ENCODE measurements at regions not wholly inside any gene's neighbourhood (a gene's known extent, or its start where the extent isn't known, plus 50 kb on each side); places are given as distances from the start of the nearest gene placed in this dataset.

DNA sequence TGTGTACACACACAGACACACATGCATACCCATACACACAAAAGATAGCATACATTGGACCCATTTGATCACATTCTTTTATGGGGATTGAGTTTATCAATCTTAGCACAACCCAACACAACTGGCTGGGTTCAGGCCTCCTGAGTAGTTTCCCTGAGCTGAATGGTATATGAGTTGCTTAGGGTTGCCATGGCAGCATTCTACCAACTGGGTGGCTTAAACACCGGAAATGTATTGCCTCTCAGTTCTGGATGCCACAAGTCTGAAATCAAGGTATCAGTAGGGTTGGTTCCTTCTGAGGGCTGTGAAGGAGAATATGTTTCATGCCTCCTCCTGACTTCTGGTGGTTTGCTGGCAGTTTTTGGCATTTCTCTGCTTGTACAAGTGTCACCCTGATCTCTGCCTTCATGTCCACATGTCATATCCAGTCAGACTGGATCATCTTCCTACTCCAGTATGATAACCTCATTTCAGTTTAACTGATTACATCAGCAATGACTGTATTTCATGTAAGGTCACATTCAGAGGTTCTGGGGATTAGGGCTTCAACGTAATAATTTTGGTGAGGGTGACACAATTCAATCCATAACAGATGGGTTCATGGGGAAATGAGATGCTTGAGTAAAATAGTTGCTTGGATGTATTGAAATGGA is 212.7 kb downstream of the KCNE4 start:
- no peak for ATAC-seq (ENCODE audit: poor library complexity)
- Mint-ChIP-seq H3K27me3 (no peaks in the 10 kb centered on the region), H3K4me3 (no peak overlapping the region), H3K36me3 (ENCODE audit: low read depth) (no peaks in the 10 kb centered on the region), H3K9me3 (no peaks in the 10 kb centered on the region), H3K27ac (no peak overlapping the region), H3K4me1 (ENCODE audit: low read depth) (no peaks in the 10 kb centered on the region)
- intact Hi-C loops (cut with DNase I, micrococcal nuclease), result no loop called here
- Histone ChIP-seq H3K27ac (ENCODE audit: low read depth in 1 of 2, low read length in 2 of 2) (no peak overlapping the region), H3K4me3 (ENCODE audit: low read length) (no peak overlapping the region), H3K4me1 (ENCODE audit: insufficient read depth, low read length) (no peaks in the 10 kb centered on the region), H3K27me3 (ENCODE audit: control insufficient read depth in 1 of 2, insufficient read depth in 2 of 2, low read length in 2 of 2) (no peaks in the 10 kb centered on the region), H3K9me3 (ENCODE audit: control insufficient read depth in 1 of 2, insufficient read depth in 1 of 2, low read length in 2 of 2) (no peaks in the 10 kb centered on the region), H3K36me3 (ENCODE audit: insufficient read depth, low read length) (no peaks in the 10 kb centered on the region)
- DNase-seq, result no peak
- POLR2A ChIA-PET, result no interaction called here
- no peak for TF ChIP-seq CTCF (IDR thresholded peaks at IDR 0.05)
- CTCF ChIA-PET, result no interaction called here

DNA sequence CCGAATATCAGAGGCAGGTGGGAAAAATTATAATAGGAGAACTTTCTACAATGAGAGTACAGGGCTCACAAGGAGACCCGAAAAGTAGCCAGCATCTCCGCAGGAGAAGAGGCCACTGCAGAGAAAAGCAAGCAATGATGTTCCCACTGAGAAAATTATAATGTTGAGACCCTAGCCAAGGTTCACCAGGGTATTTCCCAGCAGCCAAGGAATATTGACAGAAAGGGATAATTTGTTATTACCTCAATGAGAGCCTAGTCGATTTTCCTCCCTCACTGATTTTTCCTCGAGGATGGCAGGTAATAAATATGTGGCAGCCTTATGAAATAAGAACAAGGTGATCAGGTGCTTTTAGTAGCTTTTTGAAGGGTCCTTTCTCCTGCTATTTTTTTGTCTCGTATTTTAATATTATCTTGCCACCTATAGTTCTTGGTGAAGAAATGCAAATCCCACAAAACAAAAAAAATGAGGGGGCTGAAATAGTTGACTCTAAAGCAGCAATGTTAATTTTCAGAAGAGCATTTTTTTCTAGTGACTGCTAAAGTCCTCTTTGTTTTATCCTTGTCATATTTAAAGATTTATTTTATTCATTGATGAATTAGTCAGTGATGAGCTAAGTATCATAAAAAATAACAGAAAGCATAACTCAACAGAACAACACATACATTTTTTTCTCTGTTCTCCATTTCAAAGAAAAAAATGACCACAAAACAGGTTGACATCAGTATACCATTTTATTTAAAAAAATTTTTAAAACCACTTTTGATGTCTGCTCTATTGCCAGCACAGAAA is 215.4 kb downstream of the KCNE4 start:
- Mint-ChIP-seq H3K36me3 (ENCODE audit: low read depth) (no peaks in the 10 kb centered on the region), H3K27ac (no peak overlapping the region), H3K4me1 (ENCODE audit: low read depth) (no peaks in the 10 kb centered on the region), H3K9me3 (no peaks in the 10 kb centered on the region), H3K4me3 (no peak overlapping the region), H3K27me3 (no peaks in the 10 kb centered on the region)
- POLR2A ChIA-PET, result no interaction called here
- intact Hi-C loops (cut with DNase I, micrococcal nuclease), result no loop called here
- CTCF ChIA-PET, result no interaction called here
- Histone ChIP-seq H3K4me1 (ENCODE audit: insufficient read depth, low read length) (no peaks in the 10 kb centered on the region), H3K27me3 (ENCODE audit: control insufficient read depth in 1 of 2, insufficient read depth in 2 of 2, low read length in 2 of 2) (no peaks in the 10 kb centered on the region), H3K36me3 (ENCODE audit: insufficient read depth, low read length) (no peaks in the 10 kb centered on the region), H3K4me3 (ENCODE audit: low read length) (no peak overlapping the region), H3K27ac (ENCODE audit: low read depth in 1 of 2, low read length in 2 of 2) (no peak overlapping the region), H3K9me3 (ENCODE audit: control insufficient read depth in 1 of 2, insufficient read depth in 1 of 2, low read length in 2 of 2) (no peaks in the 10 kb centered on the region)
- no peak for DNase-seq
- no peak for TF ChIP-seq CTCF (IDR thresholded peaks at IDR 0.05)
- no peak for ATAC-seq (ENCODE audit: poor library complexity)

DNA sequence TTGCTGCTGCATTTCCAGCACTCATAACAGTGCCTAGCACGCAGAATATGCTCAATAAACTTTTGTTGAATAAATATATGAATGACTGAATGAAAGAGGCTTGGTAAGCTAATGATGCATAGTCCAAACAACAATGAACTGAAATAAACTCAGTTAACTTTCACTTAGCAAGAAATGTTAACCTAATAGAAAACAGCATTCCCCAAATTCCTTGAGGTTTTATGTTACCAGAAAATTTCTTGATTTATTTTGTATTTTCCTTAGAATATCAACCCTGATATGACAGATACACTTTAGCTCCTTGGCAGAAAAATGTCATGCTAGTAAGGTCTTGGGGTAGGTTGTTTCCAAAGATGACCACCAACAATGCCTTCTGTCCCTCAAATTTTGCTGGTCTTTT is 217.4 kb downstream of the KCNE4 start:
- Histone ChIP-seq H3K27ac (ENCODE audit: low read depth in 1 of 2, low read length in 2 of 2) (no peak overlapping the region), H3K4me3 (ENCODE audit: low read length) (no peak overlapping the region), H3K36me3 (ENCODE audit: insufficient read depth, low read length) (no peaks in the 10 kb centered on the region), H3K27me3 (ENCODE audit: control insufficient read depth in 1 of 2, insufficient read depth in 2 of 2, low read length in 2 of 2) (no peaks in the 10 kb centered on the region), H3K9me3 (ENCODE audit: control insufficient read depth in 1 of 2, insufficient read depth in 1 of 2, low read length in 2 of 2) (peaks cover 0 to 4% of the 10 kb centered on the region in 2 experiments), H3K4me1 (ENCODE audit: insufficient read depth, low read length) (no peaks in the 10 kb centered on the region)
- ATAC-seq (ENCODE audit: poor library complexity) (no peak), DNase-seq (no peak)
- Mint-ChIP-seq H3K36me3 (ENCODE audit: low read depth) (no peaks in the 10 kb centered on the region), H3K9me3 (no peaks in the 10 kb centered on the region), H3K27me3 (no peaks in the 10 kb centered on the region), H3K4me1 (ENCODE audit: low read depth) (no peaks in the 10 kb centered on the region), H3K27ac (no peak overlapping the region), H3K4me3 (no peak overlapping the region)
- ChIA-PET CTCF (no interaction called here), POLR2A (no interaction called here)
- intact Hi-C loops (cut with DNase I, micrococcal nuclease), result no loop called here
- TF ChIP-seq CTCF (IDR thresholded peaks at IDR 0.05), result no peak

Data from CD4-positive, alpha-beta T cell (primary cell).